ENCODE measurements at regions not wholly inside any gene's neighbourhood (a gene's known extent, or its start where the extent isn't known, plus 50 kb on each side); places are given as distances from the start of the nearest gene placed in this dataset.
A peak's percentile ranks its signal among the peaks of the same experiment; 100 is the strongest.

DNA sequence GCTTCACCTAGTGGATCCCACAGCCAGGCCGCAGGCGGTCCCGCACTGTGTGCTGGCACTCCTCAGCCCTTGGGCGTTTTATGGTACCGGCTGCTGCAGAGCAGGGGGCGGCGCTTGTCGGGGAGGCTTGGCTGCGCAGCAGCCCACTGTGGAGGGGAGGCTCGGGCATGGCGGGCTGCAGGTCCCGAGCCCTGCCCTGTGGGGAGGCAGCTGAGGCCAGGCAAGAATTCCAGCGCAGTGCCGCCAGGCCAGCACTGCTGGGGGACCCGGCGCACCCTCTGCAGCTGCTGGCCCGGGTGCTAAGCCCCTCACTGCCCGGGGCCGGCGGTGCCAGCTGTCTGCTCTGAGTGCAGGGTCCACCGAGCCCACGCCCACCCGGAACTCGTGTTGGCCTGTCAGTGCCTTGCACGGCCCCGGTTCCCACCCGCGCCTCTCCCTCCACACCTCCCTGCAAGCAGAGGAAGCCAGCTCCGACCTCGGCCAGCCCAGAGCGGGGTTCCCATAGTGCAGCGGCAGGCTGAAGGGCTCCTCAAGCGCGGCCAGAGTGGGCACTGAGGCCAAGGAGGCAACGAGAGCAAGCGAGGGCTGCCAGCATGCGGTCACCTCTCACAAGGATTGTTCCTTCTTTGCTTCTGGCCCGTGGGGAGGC, 435.0 kb upstream of the ATP10A start:
- no peak for DNase-seq (ENCODE audit: extremely low spot score)
- no peak overlapping the region for H3K4me3 ChIP-seq
- H3K27ac ChIP-seq (replicated peaks in 1 of 4): no peak overlapping the region
- no peaks in the 10 kb centered on the region for H3K36me3 ChIP-seq
- no peaks in the 10 kb centered on the region for H3K9me3 ChIP-seq
- 93% methylated on average over 23 of the region's 38 CpGs for WGBS
- TF ChIP-seq EP300 (IDR thresholded peaks at IDR 0.05) (no peak), POLR2AphosphoS5 (IDR thresholded peaks at IDR 0.05) (no peak), POLR2A (IDR thresholded peaks at IDR 0.05; ENCODE audit: low read depth) (no peak)
- TF ChIP-seq, protein P1, sequence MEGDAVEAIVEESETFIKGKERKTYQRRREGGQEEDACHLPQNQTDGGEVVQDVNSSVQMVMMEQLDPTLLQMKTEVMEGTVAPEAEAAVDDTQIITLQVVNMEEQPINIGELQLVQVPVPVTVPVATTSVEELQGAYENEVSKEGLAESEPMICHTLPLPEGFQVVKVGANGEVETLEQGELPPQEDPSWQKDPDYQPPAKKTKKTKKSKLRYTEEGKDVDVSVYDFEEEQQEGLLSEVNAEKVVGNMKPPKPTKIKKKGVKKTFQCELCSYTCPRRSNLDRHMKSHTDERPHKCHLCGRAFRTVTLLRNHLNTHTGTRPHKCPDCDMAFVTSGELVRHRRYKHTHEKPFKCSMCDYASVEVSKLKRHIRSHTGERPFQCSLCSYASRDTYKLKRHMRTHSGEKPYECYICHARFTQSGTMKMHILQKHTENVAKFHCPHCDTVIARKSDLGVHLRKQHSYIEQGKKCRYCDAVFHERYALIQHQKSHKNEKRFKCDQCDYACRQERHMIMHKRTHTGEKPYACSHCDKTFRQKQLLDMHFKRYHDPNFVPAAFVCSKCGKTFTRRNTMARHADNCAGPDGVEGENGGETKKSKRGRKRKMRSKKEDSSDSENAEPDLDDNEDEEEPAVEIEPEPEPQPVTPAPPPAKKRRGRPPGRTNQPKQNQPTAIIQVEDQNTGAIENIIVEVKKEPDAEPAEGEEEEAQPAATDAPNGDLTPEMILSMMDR (IDR thresholded peaks at IDR 0.05): no peak
- intact Hi-C loops (cut with DNase I): no loop called here
- H3K4me1 ChIP-seq: peaks cover 0 to 40% (median 36%) of the 10 kb centered on the region in 4 donors
- no peaks in the 10 kb centered on the region for H3K27me3 ChIP-seq

DNA sequence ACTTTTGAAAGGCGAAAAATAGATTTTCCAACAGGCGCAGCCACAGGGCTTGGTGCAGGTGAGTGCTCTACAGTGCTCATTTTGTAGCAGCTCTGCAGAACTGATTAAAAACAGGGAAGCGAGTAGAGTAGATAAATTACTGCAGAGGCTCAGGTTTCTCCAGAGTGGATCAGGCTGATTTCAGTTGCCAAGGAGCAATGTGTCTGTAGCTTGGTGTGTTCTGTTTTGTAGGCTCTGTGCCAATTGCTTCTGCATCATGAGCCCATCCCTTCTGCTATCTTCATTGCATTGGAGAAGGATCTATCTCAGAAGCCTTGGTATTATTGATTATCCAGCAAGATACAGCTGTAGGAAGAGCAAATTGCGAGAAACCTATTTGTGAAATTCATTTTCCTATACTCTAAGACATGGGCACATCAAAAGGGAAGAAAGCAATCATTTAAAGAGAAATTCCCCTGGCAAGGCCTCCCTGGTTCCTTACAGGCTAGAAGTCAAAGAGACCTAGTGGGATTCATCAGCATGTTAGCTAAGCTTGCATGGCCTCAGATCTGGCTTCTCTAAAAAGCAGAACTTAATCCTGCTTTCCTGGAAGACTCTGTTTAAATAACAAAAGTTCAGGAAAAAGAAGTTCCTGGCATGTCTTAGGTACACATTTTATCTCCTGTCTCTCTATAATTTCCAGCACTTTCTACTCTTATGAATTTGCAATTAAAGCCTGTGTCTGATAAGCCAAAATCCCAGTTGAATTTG, 432.4 kb upstream of the ATP10A start:
- H3K4me1 ChIP-seq: peaks cover 0 to 36% (median 34%) of the 10 kb centered on the region in 4 donors
- no peaks in the 10 kb centered on the region for H3K36me3 ChIP-seq
- no peaks in the 10 kb centered on the region for H3K27me3 ChIP-seq
- WGBS: 63% methylated on average over 4 of the region's 4 CpGs
- H3K27ac ChIP-seq (replicated peaks in 1 of 4): peak overlapping the region in 3 of 4 donors; percentile 13 to 70 (median 24)
- no peaks in the 10 kb centered on the region for H3K9me3 ChIP-seq
- DNase-seq (ENCODE audit: extremely low spot score): no peak
- no peak for TF ChIP-seq EP300 (IDR thresholded peaks at IDR 0.05)
- no peak overlapping the region for H3K4me3 ChIP-seq
- intact Hi-C loops (cut with DNase I): no loop called here

DNA sequence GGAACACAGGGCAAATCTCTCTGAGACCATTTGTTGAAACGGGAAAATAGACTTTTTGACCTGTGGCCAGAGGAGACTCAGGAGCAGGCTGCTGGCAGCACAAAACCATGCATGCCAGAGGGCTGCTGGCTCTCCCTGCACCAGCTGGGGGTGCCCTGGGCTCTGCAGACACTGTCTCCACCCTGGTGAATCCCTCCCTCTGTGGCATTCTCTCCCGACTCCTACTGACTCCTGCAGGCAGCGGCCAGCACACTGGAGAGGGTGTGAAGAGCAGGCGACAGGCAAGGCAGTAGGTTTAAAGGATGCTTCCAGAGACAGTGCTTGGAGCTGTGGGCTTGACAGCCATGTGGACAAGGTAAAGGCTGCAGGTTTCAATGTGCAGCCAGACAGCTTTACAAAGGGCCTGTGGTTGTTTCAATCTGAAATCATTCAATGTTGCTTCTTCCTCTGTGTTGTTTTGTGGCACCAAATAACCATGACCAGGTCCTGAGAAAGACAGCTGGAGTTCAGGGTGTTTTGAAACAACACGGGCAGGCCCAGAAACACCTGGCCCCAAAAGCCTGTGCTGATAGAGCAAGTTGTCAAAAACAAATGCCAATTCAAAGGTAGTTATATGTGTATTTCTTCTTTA, 431.0 kb upstream of the ATP10A start:
- H3K27me3 ChIP-seq: no peaks in the 10 kb centered on the region
- WGBS: 46% methylated on average over 5 of the region's 5 CpGs
- DNase-seq (ENCODE audit: extremely low spot score): no peak
- intact Hi-C loops (cut with DNase I): no loop called here
- H3K27ac ChIP-seq (replicated peaks in 1 of 4): no peak overlapping the region
- no peak overlapping the region for H3K4me3 ChIP-seq
- no peaks in the 10 kb centered on the region for H3K9me3 ChIP-seq
- no peaks in the 10 kb centered on the region for H3K36me3 ChIP-seq
- peaks cover 0 to 36% (median 34%) of the 10 kb centered on the region in 4 donors for H3K4me1 ChIP-seq
- no peak for TF ChIP-seq EP300 (IDR thresholded peaks at IDR 0.05)
- TF ChIP-seq POLR2A (IDR thresholded peaks at IDR 0.05; ENCODE audit: low read depth): no peak
- TF ChIP-seq, protein P1 (IDR thresholded peaks at IDR 0.05): peak; percentile 28 to 40 (median 39)

DNA sequence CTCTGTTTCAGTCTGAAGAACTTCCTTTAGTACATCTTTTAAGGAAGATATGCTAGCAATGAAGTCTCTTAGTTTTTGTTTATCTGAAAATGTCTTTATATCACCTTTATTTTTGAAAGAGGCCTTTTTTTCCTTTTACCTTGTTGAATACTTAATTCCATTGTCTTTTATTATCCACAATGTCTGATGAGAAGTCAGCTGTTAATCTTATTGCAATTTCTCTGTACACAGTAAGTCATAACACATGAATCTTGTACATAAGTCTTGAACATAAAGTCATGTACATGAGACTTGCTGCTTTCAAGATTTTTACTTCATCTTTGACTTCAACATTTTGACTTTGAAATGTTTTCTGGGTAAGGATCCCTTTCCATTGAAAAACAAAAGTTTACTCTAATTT, 424.3 kb upstream of the ATP10A start:
- Histone ChIP-seq H3K4me1 (no peaks in the 10 kb centered on the region), H3K27ac (replicated peaks in 1 of 4) (no peak overlapping the region), H3K36me3 (no peaks in the 10 kb centered on the region), H3K4me3 (no peak overlapping the region), H3K9me3 (peaks cover 0 to 18% (median 11%) of the 10 kb centered on the region in 4 donors), H3K27me3 (no peaks in the 10 kb centered on the region)
- DNase-seq (ENCODE audit: extremely low spot score): no peak
- TF ChIP-seq POLR2AphosphoS5 (IDR thresholded peaks at IDR 0.05) (no peak), POLR2A (IDR thresholded peaks at IDR 0.05; ENCODE audit: low read depth) (no peak), EP300 (IDR thresholded peaks at IDR 0.05) (no peak)
- TF ChIP-seq, protein P1 (IDR thresholded peaks at IDR 0.05): no peak
- intact Hi-C loops (cut with DNase I): no loop called here

DNA sequence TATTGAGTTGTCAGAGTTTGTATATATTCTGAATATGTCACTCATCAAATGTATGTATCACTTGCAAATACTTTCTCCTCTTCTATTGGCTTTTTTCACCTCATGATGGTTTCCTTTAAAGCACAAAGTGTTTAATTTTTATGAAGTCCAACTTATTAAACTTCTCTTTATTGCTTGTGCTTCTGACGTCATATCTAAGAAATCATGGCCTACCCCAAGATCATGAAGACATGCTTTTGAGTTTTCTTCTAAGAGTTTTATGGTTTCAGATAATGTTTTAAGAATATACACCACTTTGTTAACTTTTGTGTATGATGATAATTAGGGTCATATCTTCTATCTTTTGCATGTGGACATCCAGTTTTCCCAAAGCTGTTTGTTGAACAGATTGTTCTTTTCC, 417.2 kb upstream of the ATP10A start:
- WGBS: 91% methylated on average over 1 of the region's 1 CpG
- Histone ChIP-seq H3K27ac (replicated peaks in 1 of 4) (no peak overlapping the region), H3K4me3 (no peak overlapping the region), H3K9me3 (no peaks in the 10 kb centered on the region), H3K4me1 (no peaks in the 10 kb centered on the region), H3K27me3 (no peaks in the 10 kb centered on the region), H3K36me3 (no peaks in the 10 kb centered on the region)
- TF ChIP-seq POLR2A (IDR thresholded peaks at IDR 0.05; ENCODE audit: low read depth) (no peak), POLR2AphosphoS5 (IDR thresholded peaks at IDR 0.05) (no peak)
- intact Hi-C loops (cut with DNase I): no loop called here
- no peak for DNase-seq (ENCODE audit: extremely low spot score)
